Activated effector memory CD4-positive, alpha-beta T cell treated with anti-CD3 and anti-CD28 coated beads, Interleukin-2, amount 50 U/mL, for 16 hours (primary cell): ENCODE measurements at regions not wholly inside any gene's neighbourhood (a gene's known extent, or its start where the extent isn't known, plus 50 kb on each side); places are given as distances from the start of the nearest gene placed in this dataset.
"Not testable (repeated sequence)": the region's sequence is repeated elsewhere in the genome, so short reads cannot be mapped to it uniquely, and the experiment has no call there.

Experiments
- DNase-seq: peaks from one replicate; pipeline ENCODE4 v3.0.0-alpha.2; 2020

DNA sequence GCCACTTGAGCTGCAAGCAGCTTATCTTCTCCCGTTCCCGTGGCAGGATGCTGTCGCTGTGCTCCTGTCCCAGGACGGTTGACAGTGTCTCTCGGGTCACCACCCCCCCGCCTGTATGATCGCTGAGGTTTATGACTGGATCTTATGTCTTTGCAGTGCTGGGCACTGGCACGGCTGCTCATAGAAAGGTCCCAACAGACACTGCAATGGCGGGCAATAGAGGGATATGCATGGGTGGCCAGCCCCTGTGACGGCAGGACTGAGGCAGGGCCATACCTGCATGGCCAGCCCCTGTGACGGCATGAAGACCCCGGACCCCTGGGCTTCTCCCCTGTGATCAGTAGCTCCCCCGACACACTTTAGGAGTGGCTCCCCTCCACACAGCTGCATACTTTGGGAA lies 307.2 kb downstream of the TEX29 start:
- DNase-seq = no peak

DNA sequence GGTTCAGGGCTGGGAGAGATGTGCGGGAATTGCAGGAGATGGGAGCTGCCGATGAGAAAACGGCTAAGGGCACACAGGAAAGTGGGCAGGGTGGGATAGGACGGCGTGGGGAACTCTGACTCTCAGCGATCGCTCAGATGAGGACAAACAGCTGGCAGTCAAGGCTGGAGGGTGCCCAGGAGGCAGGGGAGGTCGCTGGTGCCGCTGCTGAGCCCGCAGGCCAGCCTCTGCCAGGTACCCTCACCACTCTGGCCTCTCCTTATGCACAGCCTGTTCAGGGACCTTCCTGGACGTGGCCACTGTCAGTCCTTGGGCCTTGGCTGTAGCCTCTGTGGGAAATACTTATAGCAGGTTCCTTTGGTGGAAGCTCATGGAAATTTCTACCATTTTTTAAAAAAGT lies 308.6 kb downstream of the TEX29 start:
- no peak for DNase-seq

DNA sequence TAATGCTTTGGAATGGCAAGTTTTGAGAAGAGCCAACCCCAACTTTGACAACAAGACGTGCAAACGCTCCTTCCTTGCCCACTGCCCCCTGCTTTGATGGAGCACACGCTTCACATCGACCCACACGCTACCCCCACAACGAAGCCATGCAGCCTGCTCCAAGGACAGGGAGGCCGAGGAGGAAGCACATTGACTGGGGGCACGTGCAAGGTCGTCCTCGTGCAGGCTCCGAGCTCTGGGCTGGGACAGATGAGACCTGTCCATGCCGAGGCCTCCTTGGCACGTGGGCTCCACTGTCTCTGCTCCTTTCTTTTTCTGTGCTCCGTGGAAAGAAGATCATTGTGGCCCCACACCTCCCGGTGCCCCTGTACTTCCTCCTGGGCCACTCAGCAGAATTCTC lies 309.0 kb downstream of the TEX29 start:
- DNase-seq = no peak

DNA sequence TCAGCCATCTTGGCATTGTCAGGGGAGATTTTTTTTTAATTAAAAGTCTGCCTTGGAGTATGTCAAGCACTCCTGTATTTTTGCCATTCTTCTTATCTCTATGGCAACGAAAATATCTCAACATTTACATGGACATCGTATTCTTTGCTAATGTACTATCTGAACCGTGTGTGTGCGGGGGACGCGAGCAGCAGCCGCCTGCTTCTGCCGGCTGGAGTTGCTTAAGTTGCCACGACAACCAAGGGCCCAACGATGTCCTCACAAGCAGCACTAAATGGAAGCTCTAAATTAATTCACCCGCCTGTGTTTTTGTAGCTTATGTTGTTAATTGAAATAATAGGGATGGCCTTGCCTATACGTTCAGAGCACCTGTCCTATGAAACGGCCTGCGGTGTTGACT lies 309.5 kb downstream of the TEX29 start:
- no peak for DNase-seq

DNA sequence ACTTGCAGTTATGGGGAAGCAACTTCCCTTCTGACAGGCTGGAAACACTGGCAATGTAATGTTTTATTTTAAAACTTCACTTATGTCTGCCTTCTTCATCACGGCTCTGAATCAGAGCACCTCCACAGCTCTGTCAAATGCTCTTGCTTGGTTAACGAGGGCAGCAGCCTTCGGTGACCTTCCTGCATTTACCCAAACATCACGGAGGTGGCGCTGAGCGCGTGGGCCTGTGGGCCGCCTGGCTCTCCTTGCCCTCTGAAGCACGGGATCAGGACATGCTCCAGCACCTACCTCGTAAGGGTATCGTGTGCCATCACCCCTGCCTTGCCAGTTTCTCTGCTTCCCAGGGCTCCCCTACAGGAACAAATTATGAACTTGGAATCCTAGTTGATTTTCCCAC lies 310.0 kb downstream of the TEX29 start:
- no peak for DNase-seq

DNA sequence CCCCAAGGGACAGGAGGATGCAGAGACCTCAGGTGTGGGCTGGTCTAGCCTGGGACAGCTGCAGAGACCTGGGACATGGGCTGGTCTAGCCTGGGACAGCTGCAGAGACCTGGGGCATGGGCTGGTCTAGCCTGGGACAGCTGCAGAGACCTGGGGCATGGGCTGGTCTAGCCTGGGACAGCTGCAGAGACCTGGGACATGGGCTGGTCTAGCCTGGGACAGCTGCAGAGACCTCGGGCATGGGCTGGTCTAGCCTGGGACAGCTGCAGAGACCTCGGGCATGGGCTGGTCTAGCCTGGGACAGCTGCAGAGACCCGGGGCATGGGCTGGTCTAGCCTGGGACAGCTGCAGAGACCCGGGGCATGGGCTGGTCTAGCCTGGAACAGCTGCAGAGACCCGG lies 310.8 kb downstream of the TEX29 start:
- DNase-seq = not testable (repeated sequence)

DNA sequence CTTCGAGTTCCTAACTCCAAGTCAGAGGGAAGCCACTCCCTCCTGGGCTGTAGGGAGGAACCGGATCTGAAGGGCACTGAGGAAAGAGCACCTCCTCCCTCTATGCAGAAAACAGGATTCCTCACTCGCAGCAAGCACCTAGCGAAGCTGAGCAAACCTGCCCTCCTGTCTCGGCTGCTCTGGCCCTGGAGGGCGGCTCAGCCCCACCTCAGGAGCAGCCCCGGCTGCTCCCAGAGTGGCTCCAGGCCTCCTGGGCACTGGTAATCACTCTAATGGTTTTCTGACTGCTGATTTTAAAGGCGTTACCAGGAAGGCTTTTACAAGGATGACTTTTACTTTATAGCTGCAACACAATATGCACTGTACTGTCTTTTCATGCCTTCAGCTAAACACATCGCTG lies 312.5 kb downstream of the TEX29 start:
- no peak for DNase-seq

DNA sequence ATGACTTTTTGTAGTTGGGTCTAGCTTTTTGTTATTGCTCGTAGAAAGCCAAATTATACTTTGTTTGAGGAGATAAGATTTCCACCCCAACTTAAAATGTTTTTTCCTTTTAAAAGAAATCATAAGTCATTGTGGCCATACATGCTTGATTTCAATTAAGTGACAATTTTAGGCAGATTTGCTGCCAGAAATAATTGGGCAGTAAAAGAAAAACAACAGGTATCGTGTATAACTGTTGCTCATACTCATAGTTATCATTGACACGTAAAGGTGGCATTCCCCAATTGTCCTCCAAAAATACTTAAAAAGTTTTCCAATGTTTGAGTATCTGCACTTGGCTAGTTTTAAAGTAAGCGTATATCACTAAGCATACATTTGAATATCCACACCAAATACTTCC lies 313.0 kb downstream of the TEX29 start:
- no peak for DNase-seq

DNA sequence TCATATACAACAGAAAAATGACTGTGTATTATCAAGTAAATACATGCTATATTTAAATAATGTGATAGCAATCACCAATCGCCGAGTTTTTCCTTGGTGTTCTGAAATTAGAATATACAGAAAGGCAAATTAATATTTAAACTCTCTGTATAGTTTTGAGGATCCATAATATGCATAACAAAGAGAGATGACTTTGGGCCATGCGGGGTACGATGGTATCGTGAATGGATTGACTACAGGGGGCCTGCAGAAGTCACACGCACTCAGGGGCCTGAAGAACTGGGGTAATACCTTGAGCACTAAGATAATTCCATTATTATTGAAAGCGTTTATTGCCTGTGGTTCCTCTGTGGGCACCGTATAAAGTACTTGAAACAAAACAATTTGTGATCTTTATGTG lies 314.0 kb downstream of the TEX29 start:
- DNase-seq = no peak

DNA sequence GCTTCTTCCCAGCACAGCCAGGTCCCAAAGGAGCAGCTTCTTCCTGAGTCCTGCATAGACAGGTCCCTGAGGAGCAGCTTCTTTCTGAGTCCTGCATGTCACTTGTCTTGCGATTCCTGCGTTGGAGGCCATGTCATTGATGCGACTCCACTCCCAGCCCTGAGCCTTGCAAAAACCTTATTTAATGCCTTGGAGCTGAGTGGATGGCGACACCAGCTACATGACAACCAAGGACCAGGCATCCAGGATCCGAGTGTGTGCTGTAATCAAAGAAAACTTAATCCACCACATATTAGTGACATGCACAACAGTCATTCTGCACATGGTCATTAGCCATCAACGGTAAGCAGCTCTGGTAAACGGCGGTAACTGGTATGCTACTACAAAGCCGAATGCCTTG lies 315.8 kb downstream of the TEX29 start:
- no peak for DNase-seq

DNA sequence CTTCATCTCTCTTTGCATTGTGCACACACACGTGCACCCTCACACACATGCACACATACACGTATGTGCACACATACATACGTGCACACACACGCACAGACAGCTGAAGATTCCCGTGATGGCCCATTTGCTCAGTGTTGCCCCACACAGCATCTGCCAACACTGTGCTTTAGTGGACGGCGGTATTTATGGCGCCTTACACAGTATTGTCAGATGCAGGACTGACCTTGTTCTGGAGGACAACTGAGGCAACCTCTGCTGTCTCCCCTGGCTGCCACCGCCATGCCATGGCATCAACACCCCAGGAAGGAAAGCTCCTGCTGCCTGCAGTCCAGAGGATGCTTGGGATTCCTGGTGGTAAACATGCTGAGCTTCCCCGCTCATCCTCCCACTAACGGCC lies 316.4 kb downstream of the TEX29 start:
- no peak for DNase-seq

DNA sequence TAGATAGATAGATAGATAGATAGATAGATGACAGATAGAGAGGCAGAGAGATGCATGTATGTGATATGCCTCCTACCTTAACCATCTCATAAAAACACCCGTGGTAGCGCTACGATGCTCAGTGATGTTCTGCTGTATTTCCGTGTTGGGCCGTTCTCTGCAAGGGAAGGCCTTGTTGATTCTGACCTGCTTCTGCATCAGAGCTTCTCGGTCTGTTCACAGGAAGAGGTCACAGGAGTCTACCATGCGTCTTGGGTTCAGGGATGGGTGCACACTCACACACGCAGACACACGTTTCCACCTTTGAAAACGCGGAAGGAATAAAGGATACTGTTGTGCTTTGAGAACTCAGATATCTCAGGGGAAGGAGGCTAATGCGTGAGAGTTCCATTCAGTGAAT lies 316.9 kb downstream of the TEX29 start:
- no peak for DNase-seq

DNA sequence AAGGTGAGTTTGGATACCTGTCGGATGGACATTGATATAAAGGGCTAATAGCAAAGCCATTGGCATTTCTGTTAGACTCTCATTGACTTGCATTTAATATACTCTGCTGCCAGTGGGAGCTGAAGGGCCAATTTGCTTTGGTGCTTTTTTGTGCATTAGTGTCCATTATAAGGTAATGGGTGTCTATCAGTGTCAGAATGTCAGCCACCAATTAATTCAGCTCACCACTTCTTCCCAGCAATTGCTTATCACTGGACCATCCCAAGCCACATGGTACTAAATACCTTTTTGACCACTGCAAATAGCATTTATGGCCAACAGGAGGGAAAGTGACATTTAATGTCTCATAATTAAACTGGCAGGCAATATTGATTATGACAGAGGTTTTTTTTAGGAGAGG lies 317.8 kb downstream of the TEX29 start:
- no peak for DNase-seq

DNA sequence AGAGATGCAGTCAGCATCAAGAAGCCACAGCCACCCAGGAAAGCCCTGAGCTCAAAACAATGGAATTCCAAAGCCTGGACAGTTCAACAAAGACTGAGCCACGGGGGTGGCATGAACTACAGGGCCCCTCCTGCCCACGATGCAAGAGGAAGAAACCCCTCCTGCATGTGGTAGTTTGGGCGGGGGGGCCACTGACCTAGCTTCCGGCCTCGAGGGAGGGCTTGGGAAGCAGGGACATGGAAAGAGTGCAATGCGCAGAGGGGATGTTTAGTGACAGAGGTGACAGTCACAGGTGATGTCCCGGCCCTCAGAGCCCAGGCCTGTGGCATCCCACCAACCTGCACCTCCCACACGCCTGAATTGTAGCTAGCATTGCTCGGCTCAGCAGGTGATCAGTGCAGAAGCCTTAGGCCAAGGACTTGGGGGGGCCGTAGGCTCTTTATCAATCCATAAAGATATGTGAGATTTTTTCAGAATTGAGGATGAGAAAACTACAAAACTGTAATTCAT lies 318.8 kb downstream of the TEX29 start:
- DNase-seq = no peak

DNA sequence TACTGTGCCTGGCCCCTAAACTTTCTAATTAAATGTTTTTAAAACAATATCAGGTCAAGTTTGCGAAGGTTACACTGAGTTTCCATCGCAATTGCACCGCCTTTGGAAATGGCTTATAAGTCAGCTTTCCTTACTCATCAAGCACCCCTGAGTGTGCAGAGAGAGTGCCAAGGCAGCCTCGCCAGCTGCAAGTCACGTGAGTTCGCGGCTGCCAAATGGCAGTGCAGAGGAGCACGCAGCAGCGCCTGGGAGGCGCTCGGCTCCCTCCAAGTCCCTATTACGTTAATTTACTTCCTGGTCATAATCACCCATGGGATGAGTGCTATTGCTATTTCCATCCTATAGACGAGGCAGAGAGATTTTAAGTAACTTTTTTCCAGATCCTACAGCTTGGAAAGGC lies 319.6 kb downstream of the TEX29 start:
- no peak for DNase-seq

DNA sequence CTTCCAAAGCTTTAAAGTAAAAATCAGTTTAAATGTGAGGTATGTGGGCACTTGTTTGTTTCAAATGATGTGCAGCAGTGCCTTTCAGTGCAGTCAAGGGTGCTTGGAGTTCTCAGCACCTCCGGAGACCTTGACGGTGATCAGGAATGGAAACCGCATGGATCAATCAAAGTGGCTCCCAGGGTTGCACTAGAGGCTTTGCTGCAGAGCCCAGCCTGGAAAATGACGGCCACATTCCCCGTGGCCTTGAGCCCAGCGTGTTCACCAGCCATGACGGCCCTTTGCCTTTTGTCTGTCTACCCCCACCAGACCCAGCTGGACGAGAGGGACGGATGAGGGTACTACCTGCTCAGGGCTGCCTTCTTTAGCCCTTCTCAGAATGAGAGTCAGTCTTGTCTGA lies 320.0 kb downstream of the TEX29 start:
- DNase-seq = no peak

DNA sequence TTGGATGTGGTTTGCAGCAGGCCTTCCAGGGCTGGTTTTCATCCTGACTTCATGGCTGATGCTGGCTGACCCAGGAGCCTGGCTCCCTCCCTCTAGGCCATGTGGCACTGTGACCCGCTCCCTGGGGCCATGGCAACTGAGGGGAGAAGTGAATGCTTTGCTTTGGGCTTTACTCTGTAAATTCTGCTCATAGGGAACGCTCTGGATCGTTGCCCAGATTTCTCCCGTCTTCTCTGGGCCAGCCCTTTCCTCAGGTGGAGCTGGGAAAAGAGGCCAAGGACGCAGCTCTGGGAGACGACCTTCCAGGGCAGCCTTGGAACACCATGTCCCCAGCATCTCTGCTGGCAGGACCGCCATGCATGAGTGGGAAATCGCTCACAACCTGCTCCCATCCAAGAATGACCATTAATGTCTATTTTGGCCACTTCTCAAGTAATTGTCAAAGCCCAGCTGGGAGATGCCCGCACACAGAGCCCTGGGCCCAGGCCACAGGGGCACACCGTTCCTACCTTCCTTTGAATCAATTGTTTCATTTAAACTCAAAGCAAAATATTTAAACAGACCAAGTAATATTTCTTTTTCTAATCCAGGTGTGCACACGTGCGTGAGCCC lies 321.8 kb downstream of the TEX29 start:
- peak; percentile 45 for DNase-seq

DNA sequence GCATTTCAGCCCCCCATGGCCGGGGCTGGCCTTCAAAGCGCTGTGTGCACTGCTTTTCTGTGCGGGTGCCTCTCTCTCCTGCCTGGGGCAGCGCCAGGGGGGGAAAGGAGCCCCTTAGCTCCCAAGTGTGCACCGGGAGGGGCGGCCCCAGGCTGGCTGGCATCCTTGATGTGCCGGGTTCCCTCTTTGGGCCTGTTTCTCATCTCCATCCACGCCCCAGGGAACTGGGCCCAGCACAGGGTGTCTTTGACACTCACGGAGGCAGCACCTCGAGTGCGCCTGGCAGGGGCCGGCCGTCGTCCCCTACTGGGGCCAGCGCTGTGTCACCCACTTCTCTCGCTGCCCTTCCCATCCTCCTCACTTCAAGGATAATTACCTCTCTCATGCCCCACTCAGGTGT lies 324.3 kb downstream of the TEX29 start:
- peak; percentile 27 for DNase-seq

DNA sequence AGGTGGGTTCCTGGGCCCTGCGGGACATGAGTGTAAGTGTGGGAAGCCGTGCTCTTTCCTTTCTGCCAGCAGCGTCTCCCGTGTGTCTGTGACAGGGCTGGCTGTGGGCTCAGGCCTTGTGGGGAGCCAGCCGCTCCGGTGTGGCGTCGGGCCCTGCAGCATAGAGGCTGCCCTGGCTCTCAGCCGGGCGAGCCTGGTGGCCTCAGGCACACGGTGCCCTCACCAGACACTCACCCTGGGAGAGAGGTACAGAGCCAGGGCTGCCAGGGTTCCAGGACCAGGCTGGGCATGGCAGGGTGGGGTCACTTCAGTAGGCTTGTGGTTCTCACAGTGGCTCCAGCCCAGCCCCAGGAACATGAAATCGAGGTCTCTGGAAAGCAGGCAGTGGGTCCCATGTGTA lies 324.8 kb downstream of the TEX29 start:
- DNase-seq = peak; percentile 30

DNA sequence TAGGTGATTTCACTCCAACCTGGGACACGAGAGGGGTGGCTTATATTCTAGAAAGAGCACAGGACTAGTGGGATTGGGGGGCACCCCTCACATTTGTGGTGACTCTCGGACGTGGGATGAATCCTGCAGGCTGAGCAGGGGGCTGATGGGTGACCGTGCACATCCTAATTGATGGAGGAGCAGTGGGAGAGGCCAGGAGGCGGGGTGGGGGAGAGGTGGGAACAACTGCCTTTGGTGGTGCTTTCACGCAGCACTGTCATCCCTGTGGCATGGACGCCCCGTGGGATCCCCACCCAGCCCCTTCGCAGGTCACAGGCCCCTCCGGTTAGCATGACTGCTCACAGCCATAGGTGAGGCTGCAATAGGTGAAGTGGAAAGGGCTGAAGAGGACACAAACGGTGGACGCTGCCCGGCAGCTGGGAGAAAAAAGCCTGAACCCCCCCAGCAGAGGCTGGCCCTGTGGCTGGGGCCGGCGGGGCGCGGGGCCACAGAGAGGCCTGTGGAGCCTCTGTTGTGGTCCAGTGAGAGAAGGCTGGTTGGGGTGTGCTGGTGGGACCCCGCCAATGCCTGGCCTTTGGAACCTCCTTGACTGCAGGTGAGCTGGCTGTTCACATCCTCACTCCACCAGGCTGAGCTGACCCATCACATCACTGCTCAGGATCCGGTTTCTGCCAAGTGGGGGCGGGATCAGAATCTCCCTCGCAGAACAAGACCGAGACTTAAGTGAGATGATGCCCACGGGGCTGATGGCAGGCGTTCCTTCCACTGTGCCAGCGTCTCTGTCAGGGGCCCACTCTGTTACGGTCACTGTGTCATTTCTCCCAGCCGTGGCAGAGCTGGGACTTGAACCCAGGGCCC lies 325.4 kb downstream of the TEX29 start:
- DNase-seq = peak; percentile 39

DNA sequence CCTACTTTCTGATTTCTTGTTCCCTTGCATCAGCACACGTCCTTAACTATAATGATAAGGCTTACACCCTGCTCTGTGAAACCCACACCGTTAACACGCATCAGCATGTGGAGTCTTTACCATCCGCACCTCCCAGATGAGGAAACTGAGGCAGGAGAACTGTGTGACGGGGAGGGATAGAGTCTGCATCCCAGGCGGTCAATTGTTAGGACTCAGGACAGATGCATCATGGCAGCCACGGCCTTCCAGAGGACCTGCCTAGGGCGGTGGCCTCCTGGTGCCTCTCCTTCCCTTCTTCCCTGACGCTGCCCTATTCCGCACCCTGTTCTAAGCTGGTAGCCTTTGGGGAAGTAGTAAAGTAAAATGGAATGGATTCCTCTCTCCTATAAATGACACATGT lies 326.0 kb downstream of the TEX29 start:
- DNase-seq = peak; percentile 19

DNA sequence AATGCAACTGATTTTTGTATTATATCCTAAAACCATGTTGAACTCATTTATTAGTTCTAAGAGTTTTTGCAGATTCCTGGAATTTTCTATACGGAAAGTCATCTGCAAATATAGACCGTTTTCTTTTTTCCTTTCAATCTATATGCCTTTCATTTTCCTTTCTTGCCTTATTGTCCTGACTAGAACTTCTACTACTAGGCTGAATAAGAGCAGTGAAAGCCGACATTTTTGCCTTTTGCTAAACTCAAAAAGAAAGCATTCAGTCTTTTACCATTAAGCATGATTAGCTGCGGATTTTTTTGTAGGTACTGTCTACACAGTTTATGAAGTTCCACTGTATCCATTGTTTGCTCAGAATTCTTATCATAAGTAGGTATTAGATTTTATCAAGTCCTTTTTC lies 328.4 kb downstream of the TEX29 start:
- DNase-seq = no peak

DNA sequence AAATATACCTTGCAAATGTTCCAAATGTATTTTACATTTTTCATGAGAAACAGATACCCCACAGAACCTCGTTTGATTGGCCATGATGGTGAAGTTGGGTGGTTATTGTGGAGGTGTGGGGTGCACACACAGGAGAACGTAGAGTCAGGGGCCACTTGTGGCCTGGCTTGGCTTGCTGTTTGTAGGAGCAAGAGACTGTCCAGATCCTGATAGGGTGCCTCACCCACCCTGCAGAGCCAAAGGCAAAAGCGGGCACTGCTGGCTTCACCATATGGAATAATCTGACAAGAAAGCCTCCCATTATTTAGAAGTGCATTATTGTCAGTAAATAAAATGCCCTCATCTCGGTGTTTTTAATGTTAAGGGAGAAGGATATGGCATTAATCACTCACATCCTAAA lies 330.2 kb downstream of the TEX29 start:
- peak; percentile 47 for DNase-seq

DNA sequence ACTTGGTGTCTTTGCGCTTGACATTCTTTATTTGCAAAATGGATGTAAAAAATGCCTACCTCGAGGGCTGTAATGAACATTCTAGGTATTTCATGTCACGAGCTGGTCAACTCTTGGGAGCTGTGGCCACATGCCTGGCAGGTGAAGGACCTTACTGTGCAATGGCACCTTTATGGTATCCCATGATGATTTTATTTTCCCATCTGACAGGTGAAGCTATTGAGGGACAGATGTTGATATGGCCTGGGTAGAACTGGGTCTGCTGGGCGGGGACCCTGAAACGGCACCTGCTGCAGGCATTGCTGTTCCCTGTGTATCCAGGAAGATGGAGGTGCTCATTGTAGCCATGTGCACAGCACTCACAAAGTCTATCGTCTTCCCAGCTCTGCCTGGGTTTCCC lies 332.2 kb downstream of the TEX29 start:
- DNase-seq = peak; percentile 10

DNA sequence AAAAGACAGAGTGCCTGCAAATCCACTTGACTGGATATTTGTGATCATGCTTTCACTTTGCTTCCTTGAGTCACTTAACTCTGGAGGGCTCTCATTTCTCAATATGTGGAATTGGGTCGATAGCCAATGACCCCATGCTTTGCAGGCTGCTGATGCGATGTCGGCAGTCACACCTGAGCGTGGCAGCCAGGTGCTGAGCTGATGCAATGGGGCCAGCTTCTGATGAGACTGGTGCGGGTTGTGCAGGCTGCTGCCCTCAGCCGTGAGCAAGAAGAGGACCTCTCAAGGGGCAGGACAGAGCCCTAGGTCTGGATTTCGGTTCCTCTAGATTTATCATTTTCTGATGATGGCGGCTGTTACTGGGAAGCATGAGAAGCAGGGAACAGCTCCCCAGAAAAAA lies 334.1 kb downstream of the TEX29 start:
- peak; percentile 12 for DNase-seq
